ENCODE measurements at regions not wholly inside any gene's neighbourhood (a gene's known extent, or its start where the extent isn't known, plus 50 kb on each side); places are given as distances from the start of the nearest gene placed in this dataset.

- DNase-seq (ENCODE audit: low spot score): no peak
- no TSS peak for BruUV-seq (replicated peaks)
- FAIRE-seq: no peak
- Histone ChIP-seq H3K27me3 (ENCODE audit: control insufficient read depth in 1 of 2, insufficient read depth in 2 of 2, low read length in 2 of 2) (no peaks in the 10 kb centered on the region), H3K4me3 (replicated peaks in 1 of 3; ENCODE audit: insufficient read depth in 1 of 3, low read depth in 2 of 3, low read length in 3 of 3) (no peak overlapping the region), H3K27ac (ENCODE audit: extremely low read length, insufficient read depth, low read length) (no peak overlapping the region), H3K36me3 (replicated peaks in 1 of 2; ENCODE audit: control insufficient read depth in 1 of 2, insufficient read depth in 2 of 2, low read length in 2 of 2) (no peaks in the 10 kb centered on the region), H4K20me1 (ENCODE audit: insufficient read depth, low read length) (no peaks in the 10 kb centered on the region), H3K79me2 (ENCODE audit: insufficient read depth, low read length) (no peaks in the 10 kb centered on the region), H3K9ac (ENCODE audit: insufficient read depth, low read depth, low read length) (no peak overlapping the region), H3K4me2 (ENCODE audit: low read depth, low read length) (no peak overlapping the region), H3K9me3 (ENCODE audit: low read length) (no peaks in the 10 kb centered on the region), H2AFZ (ENCODE audit: low read length) (no peak overlapping the region), H3K4me1 (ENCODE audit: insufficient read depth, low read length) (no peaks in the 10 kb centered on the region)
- in situ Hi-C loops (cut with HindIII; ENCODE audit: extremely low pct_ligation_motif_present, low pct_unique_long_range_greater_than_20kb) (no loop called here), intact Hi-C loops (cut with micrococcal nuclease; ENCODE audit: unreplicated experiment) (no loop called here)
- CTCF ChIA-PET (ENCODE audit: low intra/inter-chr PET ratio, low total read pairs): no interaction called here
- no peak for ATAC-seq
- POLR2A ChIA-PET: no interaction called here
- TF ChIP-seq ZNF207 (IDR thresholded peaks at IDR 0.05; ENCODE audit: borderline replicate concordance): no peak
- no peak for TF ChIP-seq ZNF121 (CRISPR knock-in tag; IDR thresholded peaks at IDR 0.05)
- TF ChIP-seq ZNF563 (CRISPR knock-in tag; IDR thresholded peaks at IDR 0.05): no peak
- no peak for TF ChIP-seq PCBP2 (optimal IDR thresholded peaks at IDR 0.05; ENCODE audit: low read depth, low read length, poor library complexity, severe bottlenecking)
- no peak for TF ChIP-seq HNF4A (CRISPR knock-in tag; IDR thresholded peaks at IDR 0.05)
- TF ChIP-seq, protein P1, sequence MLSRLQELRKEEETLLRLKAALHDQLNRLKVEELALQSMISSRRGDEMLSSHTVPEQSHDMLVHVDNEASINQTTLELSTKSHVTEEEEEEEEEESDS (CRISPR knock-in tag; IDR thresholded peaks at IDR 0.05; ENCODE audit: borderline replicate concordance): no peak
- no peak for TF ChIP-seq ZEB1 (IDR thresholded peaks at IDR 0.05; ENCODE audit: insufficient replicate concordance, low read depth)
- TF ChIP-seq ZNF703 (CRISPR knock-in tag; IDR thresholded peaks at IDR 0.05; ENCODE audit: borderline replicate concordance): no peak
- TF ChIP-seq MTERF4 (CRISPR knock-in tag; IDR thresholded peaks at IDR 0.05): no peak
- TF ChIP-seq MLLT10 (CRISPR knock-in tag; IDR thresholded peaks at IDR 0.05): no peak
- no peak for TF ChIP-seq MZF1 (CRISPR knock-in tag; IDR thresholded peaks at IDR 0.05; ENCODE audit: borderline replicate concordance)
- WGBS (ENCODE audit: low lambda C conversion rate): 44% methylated on average over 2 of the region's 2 CpGs
These were observed 142.9 kb upstream of the ARX start for GRCh38 chrX:25158635-25159034.

Measured in HepG2 (cell line).